ENCODE measurements at regions not wholly inside any gene's neighbourhood (a gene's known extent, or its start where the extent isn't known, plus 50 kb on each side); places are given as distances from the start of the nearest gene placed in this dataset.

GRCh38 chr5:9739135-9739534 lies 109.0 kb upstream of the TAS2R1 start:
- no peaks in the 10 kb centered on the region for H3K27me3 Mint-ChIP-seq (ENCODE audit: low read depth)
- H3K14ac ChIP-seq (ENCODE audit: insufficient read depth, low read length), result no peak overlapping the region
- H2BK15ac ChIP-seq (ENCODE audit: low read depth, low read length), result no peak overlapping the region
- no peaks in the 10 kb centered on the region for H3K36me3 Mint-ChIP-seq (ENCODE audit: insufficient read depth in 1 of 3, low read depth in 3 of 3)
- H3K4ac ChIP-seq (ENCODE audit: low read depth, low read length), result no peak overlapping the region
- no peak overlapping the region for H3K27ac ChIP-seq (ENCODE audit: insufficient read length, low read depth, low read length)
- no peak overlapping the region for H3K56ac ChIP-seq (ENCODE audit: insufficient read length, low read depth, low read length)
- no peak overlapping the region for H2AFZ ChIP-seq (ENCODE audit: low read length)
- H4K8ac ChIP-seq (replicated peaks; ENCODE audit: insufficient read length, low read depth, low read length), result no peak overlapping the region
- no peak overlapping the region for H3K4me2 ChIP-seq (ENCODE audit: insufficient read depth, insufficient read length, low read length)
- no peak overlapping the region for H3K18ac ChIP-seq (ENCODE audit: insufficient read length, low read depth, low read length)
- no peaks in the 10 kb centered on the region for H3K4me1 ChIP-seq (ENCODE audit: insufficient read depth, low read length)
- no peak overlapping the region for H2AK5ac ChIP-seq (ENCODE audit: insufficient read length, low read length)
- no peaks in the 10 kb centered on the region for H3K9me3 Mint-ChIP-seq
- no CpG with 5 or more reads among the region's 3 CpGs for WGBS (ENCODE audit: extremely low coverage, insufficient read length, low lambda C conversion rate)
- no peak overlapping the region for H3K27ac Mint-ChIP-seq
- H3K4me3 Mint-ChIP-seq, result no peak overlapping the region
- H3K4me1 Mint-ChIP-seq, result peaks cover 0 to 4% of the 10 kb centered on the region in 2 experiments; a peak in 2 of 4 replicates
- no peak overlapping the region for H4K91ac ChIP-seq (ENCODE audit: insufficient read length, low read depth, low read length)
- no peaks in the 10 kb centered on the region for H3K79me2 ChIP-seq (ENCODE audit: insufficient read depth, low read length)
- H4K5ac ChIP-seq (ENCODE audit: insufficient read length, low read depth, low read length), result no peak overlapping the region
- no peak overlapping the region for H3K9ac ChIP-seq (ENCODE audit: extremely low read depth, insufficient read length, low read length)
- H2BK20ac ChIP-seq (ENCODE audit: low read depth, low read length, poor library complexity, severe bottlenecking), result no peak overlapping the region
- no peak overlapping the region for H3T11ph ChIP-seq (ENCODE audit: low read length)
- no peaks in the 10 kb centered on the region for H3K9me3 ChIP-seq (ENCODE audit: control insufficient read depth, low read depth, low read length)
- H2BK120ac ChIP-seq (ENCODE audit: low read depth, low read length, poor library complexity, severe bottlenecking), result no peak overlapping the region
- no peaks in the 10 kb centered on the region for H3K79me1 ChIP-seq (ENCODE audit: insufficient read depth, low read depth, low read length, poor library complexity, severe bottlenecking)
- peak; percentile 63 for TF ChIP-seq CTCF (conservative IDR thresholded peaks at IDR 0.05)
- no peak overlapping the region for H3K23ac ChIP-seq (ENCODE audit: insufficient read length, low read depth, low read length)
- no peaks in the 10 kb centered on the region for H3K27me3 ChIP-seq (ENCODE audit: insufficient read depth, low read length)
- no peak overlapping the region for H2BK12ac ChIP-seq (ENCODE audit: insufficient read length, low read depth, low read length)
- H2BK5ac ChIP-seq (ENCODE audit: insufficient read length, low read length), result no peak overlapping the region
- no peaks in the 10 kb centered on the region for H3K23me2 ChIP-seq (ENCODE audit: insufficient read length, low read depth, low read length, poor library complexity, severe bottlenecking)
- DNase-seq, result peak; percentile 49
- H4K20me1 ChIP-seq (ENCODE audit: control insufficient read depth, insufficient read depth, insufficient read length), result no peaks in the 10 kb centered on the region
